Heart left ventricle (tissue), 16 donors: ENCODE measurements at regions not wholly inside any gene's neighbourhood (a gene's known extent, or its start where the extent isn't known, plus 50 kb on each side); places are given as distances from the start of the nearest gene placed in this dataset.

Experiments
- ATAC-seq, 4 donors: fragments of 200-7000 bp; cut with Tn5 transposase; one replicate each; pipeline ENCODE4 v1.9.1; 2020 to 2022; ENCODE audit warnings: moderate library complexity in 4 of 4, mild to moderate bottlenecking in 3 of 4, moderate number of reproducible peaks in 1 of 4
- DNase-seq, 5 donors: peaks; one replicate each; pipeline ENCODE4 v3.0.0-alpha.2; 2020
- H3K27ac ChIP-seq, 12 donors: fragments of 200-600 bp; sonication (generic) in 4 of 12; one replicate each; pipeline versions ENCODE4 v1.5.0 to v1.8.0; 2016 to 2022; ENCODE audit warnings: mild to moderate bottlenecking in 2 of 12
- H3K27me3 ChIP-seq, 9 donors: fragments of 200-600 bp; sonication (generic) in 2 of 9; one replicate each; pipeline versions ENCODE4 v1.5.1 to v1.8.0; 2016 to 2022; ENCODE audit warnings: mild to moderate bottlenecking in 3 of 9
- H3K36me3 ChIP-seq, 9 donors: fragments of 200-600 bp; sonication (generic) in 2 of 9; one replicate each; pipeline versions ENCODE4 v1.5.0 to v1.8.0; 2018 to 2022; ENCODE audit warnings: mild to moderate bottlenecking in 2 of 9
- H3K4me1 ChIP-seq, 12 donors: fragments of 200-600 bp; sonication (generic) in 4 of 12; one replicate each; pipeline versions ENCODE4 v1.5.0 to v1.8.0; 2016 to 2022; ENCODE audit warnings: mild to moderate bottlenecking in 3 of 12
- H3K4me3 ChIP-seq, 12 donors: fragments of 200-600 bp; sonication (generic) in 4 of 12; one replicate each; pipeline versions ENCODE4 v1.5.0 to v1.8.0; 2017 to 2022; ENCODE audit warnings: mild to moderate bottlenecking in 9 of 12, moderate library complexity in 4 of 12
- H3K9me3 ChIP-seq, 12 donors: fragments of 200-600 bp; sonication (generic) in 4 of 12; one replicate each; pipeline versions ENCODE4 v1.5.0 to v1.8.0; 2016 to 2022; ENCODE audit warnings: mild to moderate bottlenecking in 1 of 12
- CTCF ChIP-seq, 12 donors: fragments of 200-600 bp; sonication (generic) in 4 of 12; IDR thresholded peaks; one replicate each; pipeline versions ENCODE4 v1.5.0 to v1.8.0; 2018 to 2022; ENCODE audit warnings: antibody characterized with exemption in 12 of 12, mild to moderate bottlenecking in 5 of 12
- POLR2A ChIP-seq, 2 donors: fragments of 450-650 bp; IDR thresholded peaks; one replicate each; pipeline ENCODE4 v1.6.1; 2017; ENCODE audit warnings: antibody characterized with exemption in 2 of 2, mild to moderate bottlenecking in 2 of 2, moderate library complexity in 2 of 2
- WGBS, 4 donors: extraction: QIAGEN DNeasy Blood & Tissue Kit in 2 of 4; methylation state at CpG; one replicate each; pipeline versions ENCODE4 v1.1.5 to v1.1.7; 2013 to 2018; 5-methylcytosine and 5-hydroxymethylcytosine counted together
- intact Hi-C, 10 donors: fragments of 100-400 bp; cut with DNase I; formaldehyde crosslinking; loops; one replicate each; pipeline versions ENCODE4 v1.11.1 to v1.14.2; 2022
- donor health status: ischemic (EF 13 %, LVEDD 7.1; RV severe dilation, severe dysfunction).
- donor health status: healthy with polysubstance abuse.
- donor health status: DM: no; HTN: yes; CAD: no.
- donor health status: DM: no; HTN: no; CAD: no.
- donor health status: ischemic (EF 25% LVEDD 6.9; RV normal size, moderate dysfunction).
- donor health status: ischemic (EF 25% LVEDD 5.7; RV mildly dilated, moderate dysfunction).
- donor health status: healthy.
- donor health status: DM: yes; HTN: yes; CAD: no.
- donor health status: ischemic (EF 35%, LVEDD 5.7; RV mildly dilated, moderate dysfunction).
- donor health status: nonischemic (EF 11% LVEDD 7.7; RV severe dilation, severe dysfunction).
- donor health status: DM: yes; HTN: yes; CAD: no.
- donor health status: PGD.
- donor health status: ischemic (EF 29% LVEDD 5.4; RV normal size, mild dysfunction).
- donor health status: nonischemic (EF 23%, LVEDD 6.1; RV moderate dilation, normal function).

GRCh38 chr3:16052964-16053363 is 121.5 kb upstream of the GALNT15 start:
- Histone ChIP-seq H3K36me3 (no peaks in the 10 kb centered on the region), H3K4me3 (no peak overlapping the region), H3K4me1 (peaks cover 0 to 37% (median 12%) of the 10 kb centered on the region in 12 donors), H3K27ac (no peak overlapping the region), H3K9me3 (no peaks in the 10 kb centered on the region), H3K27me3 (no peaks in the 10 kb centered on the region)
- ATAC-seq (no peak), DNase-seq (no peak)
- no peak for TF ChIP-seq POLR2A (IDR thresholded peaks at IDR 0.05)
- no peak for TF ChIP-seq CTCF (IDR thresholded peaks at IDR 0.05)
- intact Hi-C loops = loop anchor here in 3 of 10 donors (5.0 to 10.0 kb wide), 4 partner anchors 54 to 502 kb away; no protein-coding TSS in a partner anchor

GRCh38 chr3:16053794-16054193 is 120.7 kb upstream of the GALNT15 start:
- ATAC-seq (peak in 1 of 4 donors; percentile 33), DNase-seq (no peak)
- intact Hi-C loops = loop anchor here in 3 of 10 donors (5.0 to 10.0 kb wide), 4 partner anchors 54 to 501 kb away; no protein-coding TSS in a partner anchor
- Histone ChIP-seq H3K9me3 (no peaks in the 10 kb centered on the region), H3K4me1 (peaks cover 0 to 35% (median 11%) of the 10 kb centered on the region in 12 donors), H3K27me3 (no peaks in the 10 kb centered on the region), H3K36me3 (no peaks in the 10 kb centered on the region), H3K4me3 (no peak overlapping the region), H3K27ac (peak overlapping the region in 1 of 12 donors; percentile 73)
- TF ChIP-seq CTCF (IDR thresholded peaks at IDR 0.05) = no peak
- no peak for TF ChIP-seq POLR2A (IDR thresholded peaks at IDR 0.05)

- peak overlapping the region in 2 of 12 donors; percentile 6 to 17 for H3K4me3 ChIP-seq
- intact Hi-C loops = loop anchor here in 2 of 10 donors (5.0 to 10.0 kb wide), 3 partner anchors 77 to 499 kb away; no protein-coding TSS in a partner anchor
- H3K36me3 ChIP-seq = no peaks in the 10 kb centered on the region
- WGBS, 4 donors = 61 to 75% (median 69%) methylated on average over 7 of the region's 7 CpGs
- TF ChIP-seq POLR2A (IDR thresholded peaks at IDR 0.05) (no peak), CTCF (IDR thresholded peaks at IDR 0.05) (no peak)
- H3K9me3 ChIP-seq = no peaks in the 10 kb centered on the region
- H3K4me1 ChIP-seq = peaks cover 0 to 40% (median 20%) of the 10 kb centered on the region in 12 donors
- DNase-seq (no peak), ATAC-seq (no peak)
- H3K27me3 ChIP-seq = no peaks in the 10 kb centered on the region
- H3K27ac ChIP-seq = peak overlapping the region in 11 of 12 donors; percentile 1 to 81 (median 51)
Observed at GRCh38 chr3:16055606-16056211, 118.8 kb upstream of the GALNT15 start.

- DNase-seq = no peak
- no peaks in the 10 kb centered on the region for H3K27me3 ChIP-seq
- 70 to 76% (median 74%) methylated on average over 2 of the region's 2 CpGs for WGBS, 4 donors
- peaks cover 0 to 44% (median 24%) of the 10 kb centered on the region in 12 donors for H3K4me1 ChIP-seq
- no peaks in the 10 kb centered on the region for H3K36me3 ChIP-seq
- TF ChIP-seq CTCF (IDR thresholded peaks at IDR 0.05) = no peak
- TF ChIP-seq POLR2A (IDR thresholded peaks at IDR 0.05) = no peak
- no peaks in the 10 kb centered on the region for H3K9me3 ChIP-seq
- peak in 3 of 4 donors; percentile 17 to 50 (median 47) for ATAC-seq
- H3K27ac ChIP-seq = peak overlapping the region in 10 of 12 donors; percentile 21 to 81 (median 54)
- intact Hi-C loops = loop anchor here in 2 of 10 donors (5.0 to 10.0 kb wide), 3 partner anchors 76 to 499 kb away; no protein-coding TSS in a partner anchor
- H3K4me3 ChIP-seq = no peak overlapping the region
Observed at GRCh38 chr3:16056217-16056616, 118.3 kb upstream of the GALNT15 start.
